Natural killer cell (primary cell): ENCODE measurements at regions not wholly inside any gene's neighbourhood (a gene's known extent, or its start where the extent isn't known, plus 50 kb on each side); places are given as distances from the start of the nearest gene placed in this dataset.

ENCODE experiments used
- ATAC-seq, 3 donors: fragments of 150-1000 bp in 2 of 3; fragments of 200-7000 bp in 1 of 3; cut with Tn5 transposase; 1 replicate in 1 of 3; 2 replicates in 2 of 3; pipeline ENCODE4 v1.10.0; 2021; ENCODE audit warnings: mild to moderate bottlenecking in 2 of 3, moderate library complexity in 2 of 3
- DNase-seq, 2 donors: peaks; one replicate each; pipeline versions ENCODE4 v3.0.0 to v3.0.0-alpha.2; 2013 to 2021; ENCODE audit warnings: mixed read lengths in 1 of 2
- H3K27ac ChIP-seq: one replicate; pipeline ENCODE4 v1.5.1; 2013; ENCODE audit warnings: mild to moderate bottlenecking, low read length
- H3K27me3 ChIP-seq: one replicate; pipeline ENCODE4 v1.6.1; 2013; ENCODE audit warnings: low read length; ENCODE audit not compliant: control insufficient read depth, insufficient read depth
- H3K36me3 ChIP-seq: one replicate; pipeline ENCODE4 v1.6.1; 2013; ENCODE audit warnings: low read length; ENCODE audit not compliant: control insufficient read depth, insufficient read depth
- H3K4me1 ChIP-seq: one replicate; pipeline ENCODE4 v1.6.1; 2013; ENCODE audit warnings: low read length; ENCODE audit not compliant: control insufficient read depth, insufficient read depth
- H3K4me3 ChIP-seq: one replicate; pipeline ENCODE4 v1.5.1; 2013; ENCODE audit warnings: low read length
- H3K9me3 ChIP-seq: one replicate; pipeline ENCODE4 v1.6.1; 2013; ENCODE audit warnings: low read length; ENCODE audit not compliant: control insufficient read depth, insufficient read depth
- H3K27ac Mint-ChIP-seq, 2 donors: one replicate each; pipeline ENCODE4 v1.8.0; 2022; ENCODE audit warnings: mild to moderate bottlenecking in 2 of 2, mixed read lengths in 2 of 2, moderate library complexity in 1 of 2
- H3K27me3 Mint-ChIP-seq, 2 donors: one replicate each; pipeline ENCODE4 v1.8.0; 2022; ENCODE audit warnings: low read depth in 2 of 2, mixed read lengths in 2 of 2
- H3K36me3 Mint-ChIP-seq: one replicate; pipeline ENCODE4 v1.8.0; 2022; ENCODE audit warnings: mixed read lengths
- H3K4me1 Mint-ChIP-seq, 2 donors: one replicate each; pipeline ENCODE4 v1.8.0; 2022; ENCODE audit warnings: mixed read lengths in 2 of 2
- H3K4me3 Mint-ChIP-seq: one replicate; pipeline ENCODE4 v1.8.0; 2022; ENCODE audit warnings: mild to moderate bottlenecking, moderate library complexity, mixed read lengths
- H3K9me3 Mint-ChIP-seq, 2 donors: one replicate each; pipeline ENCODE4 v1.8.0; 2022; ENCODE audit warnings: mixed read lengths in 2 of 2
- WGBS: methylation state at CpG from one replicate; pipeline ENCODE4 v1.1.7; 2013; ENCODE audit warnings: missing lambda C conversion rate; ENCODE audit not compliant: insufficient coverage; 5-methylcytosine and 5-hydroxymethylcytosine counted together
- intact Hi-C: fragments of 100-400 bp; cut with micrococcal nuclease; formaldehyde crosslinking; loops from one replicate; pipeline ENCODE4 v1.14.2; 2022
- TF ChIP-seq, protein P1 (sequence below): fragments of 200-600 bp; IDR thresholded peaks from one replicate; pipeline ENCODE4 v1.8.0; 2022; ENCODE audit warnings: antibody characterized with exemption

DNA sequence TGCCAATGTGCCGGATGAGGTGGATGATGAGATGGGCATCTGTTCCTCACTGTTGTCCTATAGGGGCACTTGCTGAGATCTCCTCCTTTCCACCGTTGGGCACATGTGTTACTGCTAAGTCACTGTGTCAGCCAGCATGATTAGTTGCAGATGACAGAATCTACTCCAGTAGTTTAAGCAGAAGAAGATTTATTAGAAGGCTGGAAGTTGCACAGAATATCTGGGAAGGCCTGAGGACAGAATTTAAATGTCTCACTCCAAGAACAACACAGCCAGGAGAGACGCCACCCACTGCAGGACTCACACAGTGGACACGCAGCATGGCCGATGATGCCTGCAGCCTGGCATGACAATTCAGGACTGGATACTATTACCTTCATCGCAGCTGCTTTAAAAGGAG lies 157.5 kb downstream of the NSG2 start:
- Histone ChIP-seq H3K27ac (no peak overlapping the region), H3K4me1 (no peaks in the 10 kb centered on the region), H3K36me3 (no peaks in the 10 kb centered on the region), H3K9me3 (no peaks in the 10 kb centered on the region), H3K4me3 (no peak overlapping the region), H3K27me3 (no peaks in the 10 kb centered on the region)
- H3K36me3 Mint-ChIP-seq, result no peaks in the 10 kb centered on the region
- DNase-seq (no peak), ATAC-seq (no peak)
- H3K4me3 Mint-ChIP-seq, result no peak overlapping the region
- no peaks in the 10 kb centered on the region for H3K4me1 Mint-ChIP-seq
- 88% methylated on average over 6 of the region's 6 CpGs for WGBS
- no peaks in the 10 kb centered on the region for H3K27me3 Mint-ChIP-seq
- intact Hi-C loops, result no loop called here
- H3K9me3 Mint-ChIP-seq, result peaks cover 0 to 2% of the 10 kb centered on the region in 2 donors
- H3K27ac Mint-ChIP-seq, result no peak overlapping the region
- TF ChIP-seq, protein P1, sequence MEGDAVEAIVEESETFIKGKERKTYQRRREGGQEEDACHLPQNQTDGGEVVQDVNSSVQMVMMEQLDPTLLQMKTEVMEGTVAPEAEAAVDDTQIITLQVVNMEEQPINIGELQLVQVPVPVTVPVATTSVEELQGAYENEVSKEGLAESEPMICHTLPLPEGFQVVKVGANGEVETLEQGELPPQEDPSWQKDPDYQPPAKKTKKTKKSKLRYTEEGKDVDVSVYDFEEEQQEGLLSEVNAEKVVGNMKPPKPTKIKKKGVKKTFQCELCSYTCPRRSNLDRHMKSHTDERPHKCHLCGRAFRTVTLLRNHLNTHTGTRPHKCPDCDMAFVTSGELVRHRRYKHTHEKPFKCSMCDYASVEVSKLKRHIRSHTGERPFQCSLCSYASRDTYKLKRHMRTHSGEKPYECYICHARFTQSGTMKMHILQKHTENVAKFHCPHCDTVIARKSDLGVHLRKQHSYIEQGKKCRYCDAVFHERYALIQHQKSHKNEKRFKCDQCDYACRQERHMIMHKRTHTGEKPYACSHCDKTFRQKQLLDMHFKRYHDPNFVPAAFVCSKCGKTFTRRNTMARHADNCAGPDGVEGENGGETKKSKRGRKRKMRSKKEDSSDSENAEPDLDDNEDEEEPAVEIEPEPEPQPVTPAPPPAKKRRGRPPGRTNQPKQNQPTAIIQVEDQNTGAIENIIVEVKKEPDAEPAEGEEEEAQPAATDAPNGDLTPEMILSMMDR, result no peak

- H3K9me3 ChIP-seq, result no peaks in the 10 kb centered on the region
- ATAC-seq (no peak), DNase-seq (no peak)
- H3K4me1 ChIP-seq, result no peaks in the 10 kb centered on the region
- intact Hi-C loops, result no loop called here
- H3K27me3 ChIP-seq, result no peaks in the 10 kb centered on the region
- H3K36me3 ChIP-seq, result no peaks in the 10 kb centered on the region
- Mint-ChIP-seq H3K36me3 (no peaks in the 10 kb centered on the region), H3K9me3 (peaks cover 0 to 2% of the 10 kb centered on the region in 2 donors), H3K4me1 (no peaks in the 10 kb centered on the region), H3K4me3 (no peak overlapping the region), H3K27ac (no peak overlapping the region), H3K27me3 (no peaks in the 10 kb centered on the region)
- H3K4me3 ChIP-seq, result no peak overlapping the region
- WGBS, result 80% methylated on average over 9 of the region's 9 CpGs
- TF ChIP-seq, protein P1, result no peak
- H3K27ac ChIP-seq, result no peak overlapping the region
These were observed 159.2 kb downstream of the NSG2 start for GRCh38 chr5:174204535-174205313.

DNA sequence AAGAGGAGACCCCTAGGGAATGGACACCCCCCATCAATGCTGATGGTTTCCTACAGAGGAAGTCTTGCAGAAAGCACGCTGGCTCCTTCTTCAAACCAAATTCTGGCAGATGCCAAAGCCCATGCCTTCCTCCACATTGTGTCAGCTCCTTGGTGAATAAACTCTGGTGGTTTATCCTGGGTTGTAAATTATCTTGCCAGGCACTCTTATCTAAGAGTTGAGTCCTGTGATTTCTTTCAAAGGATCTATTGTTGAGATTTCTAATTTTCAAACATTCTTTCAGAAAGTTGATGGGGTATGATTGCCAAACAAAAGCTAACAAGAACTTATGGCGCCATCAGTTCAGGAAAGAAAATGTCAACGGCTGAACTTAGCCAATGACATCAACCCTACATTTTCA lies 160.4 kb downstream of the NSG2 start:
- H3K4me1 Mint-ChIP-seq, result no peaks in the 10 kb centered on the region
- intact Hi-C loops, result no loop called here
- H3K9me3 Mint-ChIP-seq, result peaks cover 0 to 2% of the 10 kb centered on the region in 2 donors
- H3K4me1 ChIP-seq, result no peaks in the 10 kb centered on the region
- DNase-seq, result no peak
- WGBS, result 83% methylated on average over 3 of the region's 3 CpGs
- no peaks in the 10 kb centered on the region for H3K36me3 ChIP-seq
- no peak overlapping the region for H3K27ac Mint-ChIP-seq
- no peak overlapping the region for H3K4me3 ChIP-seq
- no peaks in the 10 kb centered on the region for H3K36me3 Mint-ChIP-seq
- H3K27ac ChIP-seq, result no peak overlapping the region
- no peaks in the 10 kb centered on the region for H3K27me3 ChIP-seq
- ATAC-seq, result no peak
- TF ChIP-seq, protein P1, result no peak
- H3K27me3 Mint-ChIP-seq, result no peaks in the 10 kb centered on the region
- no peaks in the 10 kb centered on the region for H3K9me3 ChIP-seq
- no peak overlapping the region for H3K4me3 Mint-ChIP-seq
